ENCODE measurements at regions not wholly inside any gene's neighbourhood (a gene's known extent, or its start where the extent isn't known, plus 50 kb on each side); places are given as distances from the start of the nearest gene placed in this dataset.

GRCh38 chr4:155564086-155564485, 102.6 kb upstream of the GUCY1A1 start:
- no peak for DNase-seq (ENCODE audit: low read depth in 2 of 2)

DNA sequence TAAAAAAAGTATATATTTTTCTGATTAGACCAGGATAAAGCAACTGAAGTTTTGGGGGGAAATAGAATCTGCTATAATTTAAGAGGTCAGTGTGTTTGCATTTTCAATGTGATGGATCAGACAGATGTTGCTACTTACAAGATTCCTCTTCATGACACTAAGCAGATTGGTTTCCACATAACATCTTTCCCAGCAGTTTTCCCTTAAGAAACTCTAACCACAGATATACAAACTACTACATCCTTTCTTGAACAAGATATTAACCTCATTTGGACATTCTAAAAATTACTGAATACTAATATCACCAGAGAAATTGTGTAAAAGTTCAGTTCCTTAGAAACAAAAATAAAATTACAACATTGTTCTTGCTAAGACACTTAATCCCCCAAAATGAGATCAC, 106.7 kb upstream of the GUCY1A1 start:
- DNase-seq (ENCODE audit: low read depth in 2 of 2): no peak

DNA sequence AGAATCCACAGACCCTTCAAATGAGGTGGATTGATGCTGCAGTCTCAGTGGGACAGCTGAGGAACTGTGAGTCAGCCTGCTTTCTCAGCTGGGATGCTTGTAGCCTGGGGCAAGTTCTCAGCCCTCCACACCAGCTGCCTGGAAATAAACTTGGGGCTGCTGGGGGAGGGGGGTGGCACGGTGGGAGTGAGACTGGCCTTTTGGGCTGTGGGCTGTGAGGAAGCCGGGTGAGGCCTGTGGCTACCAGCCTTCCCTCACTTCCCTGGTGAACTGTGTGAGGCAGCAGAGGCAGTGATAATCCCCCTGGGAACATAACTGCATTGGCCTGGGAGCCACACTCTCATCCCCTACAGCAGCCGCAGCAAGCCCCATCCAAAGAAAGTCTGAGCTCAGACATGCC, 114.5 kb upstream of the GUCY1A1 start:
- no peak for DNase-seq (ENCODE audit: low read depth in 2 of 2)

- DNase-seq (ENCODE audit: low read depth in 2 of 2): no peak
These were observed 118.5 kb upstream of the GUCY1A1 start for GRCh38 chr4:155548173-155548572.

DNA sequence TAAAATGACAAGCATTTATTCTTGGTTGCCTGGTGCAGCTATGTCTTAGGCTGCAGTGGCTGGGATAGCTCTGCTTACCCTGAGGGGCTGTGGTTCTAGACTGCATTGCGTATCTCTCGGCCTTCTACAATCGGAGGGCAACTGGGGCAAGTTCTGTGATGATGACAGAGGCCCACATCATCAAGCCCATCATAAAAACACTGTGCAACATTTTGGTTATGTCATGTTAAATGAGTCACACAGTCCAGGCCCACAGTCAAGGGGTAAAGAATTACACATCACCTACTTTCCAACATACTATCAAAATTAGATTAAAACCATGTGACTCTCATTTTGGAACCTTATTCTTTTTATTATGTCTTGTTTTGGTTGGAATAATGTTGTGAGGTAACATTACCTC, 120.2 kb upstream of the GUCY1A1 start:
- no peak for DNase-seq (ENCODE audit: low read depth in 2 of 2)

DNA sequence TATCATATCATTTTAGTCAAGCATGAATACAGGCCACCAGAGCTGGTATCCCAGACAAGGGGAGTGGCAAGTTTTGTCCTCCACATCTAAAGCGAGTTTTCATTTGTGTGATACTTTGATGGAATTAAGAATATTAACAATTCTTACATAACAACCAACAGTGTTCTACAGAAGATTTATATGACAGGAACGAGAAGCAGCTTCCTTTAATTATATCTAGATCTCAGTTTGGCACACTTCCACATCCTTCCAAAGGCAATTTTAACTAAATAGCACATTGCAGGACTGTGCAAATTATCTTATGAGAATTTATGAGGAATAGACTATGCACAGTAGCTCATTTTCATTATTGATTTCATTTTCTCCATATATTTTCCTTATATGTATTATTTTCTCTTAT, 121.2 kb upstream of the GUCY1A1 start:
- DNase-seq (ENCODE audit: low read depth in 2 of 2): no peak

GRCh38 chr4:155544547-155544946, 122.1 kb upstream of the GUCY1A1 start:
- no peak for DNase-seq (ENCODE audit: low read depth in 2 of 2)

- no peak for DNase-seq (ENCODE audit: low read depth in 2 of 2)
These were observed 123.4 kb upstream of the GUCY1A1 start for GRCh38 chr4:155543126-155543765.

GRCh38 chr4:155542415-155542814, 124.2 kb upstream of the GUCY1A1 start:
- no peak for DNase-seq (ENCODE audit: low read depth in 2 of 2)

GRCh38 chr4:155541716-155542115, 124.9 kb upstream of the GUCY1A1 start:
- no peak for DNase-seq (ENCODE audit: low read depth in 2 of 2)

DNA sequence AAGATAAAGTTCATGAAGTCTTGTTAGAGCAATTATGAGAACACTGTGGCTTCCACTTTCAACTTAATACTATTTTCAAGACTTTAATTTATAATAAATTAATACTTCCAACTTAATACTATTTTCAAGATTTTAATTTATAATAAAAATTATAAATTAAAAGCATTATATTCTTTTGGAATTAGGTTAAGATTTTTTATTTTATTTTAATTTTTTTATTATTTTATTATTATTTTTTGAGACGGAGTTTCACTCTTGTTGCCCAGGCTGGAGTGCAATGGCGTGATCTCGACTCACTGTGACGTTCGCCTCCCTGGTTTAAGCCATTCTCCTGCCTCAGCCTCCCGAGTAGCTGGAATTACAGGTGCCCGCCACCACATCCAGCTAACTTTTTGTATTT, 126.0 kb upstream of the GUCY1A1 start:
- no peak for DNase-seq (ENCODE audit: low read depth in 2 of 2)

DNA sequence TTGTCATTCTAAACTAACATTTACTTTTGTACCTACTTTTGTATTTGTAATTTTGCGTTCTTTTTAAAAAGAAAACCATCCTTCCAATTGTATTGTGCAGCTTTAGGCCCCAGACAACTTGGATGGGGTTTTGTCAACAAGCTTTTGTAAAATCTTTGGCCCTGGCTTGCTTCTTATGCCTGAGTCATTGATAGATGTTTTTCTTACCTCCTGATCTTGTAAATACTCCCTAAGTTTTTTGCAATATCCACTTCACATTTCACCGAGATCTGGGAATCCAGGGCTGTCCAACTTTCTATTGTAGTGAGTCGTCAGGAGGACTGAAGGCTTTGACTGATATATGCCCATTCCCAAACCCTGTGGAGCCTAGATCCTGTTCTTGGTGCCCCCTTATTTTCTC, 126.9 kb upstream of the GUCY1A1 start:
- DNase-seq (ENCODE audit: low read depth in 2 of 2): no peak

DNA sequence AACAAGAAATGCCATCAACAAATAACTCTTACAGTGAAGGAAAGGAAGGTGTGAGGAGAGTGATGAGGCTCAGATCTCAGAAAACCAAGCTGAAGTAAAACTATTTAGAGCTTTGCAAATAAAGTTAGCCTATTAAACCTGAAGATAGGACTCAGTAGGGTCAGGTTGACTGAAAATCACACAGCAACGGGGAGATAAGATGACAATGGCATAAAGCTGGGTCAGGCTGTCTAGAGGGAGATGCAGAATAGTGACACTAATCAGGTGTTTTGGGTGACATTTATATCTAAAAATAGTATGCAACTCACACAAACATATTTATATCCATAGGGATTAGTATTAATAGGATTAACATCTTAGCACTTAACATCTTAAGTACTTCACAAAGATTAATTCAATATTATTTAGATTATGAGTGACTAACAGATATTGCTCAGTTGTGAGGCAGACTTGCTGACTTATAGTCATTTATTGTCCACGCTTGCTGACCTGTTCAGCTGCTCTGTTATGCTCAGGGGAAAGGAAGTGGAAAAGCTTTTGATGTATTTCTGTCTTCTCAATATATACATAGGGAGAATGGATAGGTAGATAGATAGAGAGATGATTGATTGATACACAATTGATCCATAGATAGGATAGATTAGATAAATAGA, 130.7 kb upstream of the GUCY1A1 start:
- no peak for DNase-seq (ENCODE audit: low read depth in 2 of 2)

GRCh38 chr4:155532373-155533085, 134.1 kb upstream of the GUCY1A1 start:
- DNase-seq (ENCODE audit: low read depth in 2 of 2): no peak

- DNase-seq (ENCODE audit: low read depth in 2 of 2): no peak
These were observed 135.8 kb upstream of the GUCY1A1 start for GRCh38 chr4:155530857-155531256.

GRCh38 chr4:155530290-155530689, 136.4 kb upstream of the GUCY1A1 start:
- no peak for DNase-seq (ENCODE audit: low read depth in 2 of 2)

- no peak for DNase-seq (ENCODE audit: low read depth in 2 of 2)
These were observed 136.9 kb upstream of the GUCY1A1 start for GRCh38 chr4:155529716-155530115.

- DNase-seq (ENCODE audit: low read depth in 2 of 2): no peak
These were observed 137.4 kb upstream of the GUCY1A1 start for GRCh38 chr4:155529272-155529671.

GRCh38 chr4:155526452-155527169, 140.0 kb upstream of the GUCY1A1 start:
- DNase-seq (ENCODE audit: low read depth in 2 of 2): no peak

DNA sequence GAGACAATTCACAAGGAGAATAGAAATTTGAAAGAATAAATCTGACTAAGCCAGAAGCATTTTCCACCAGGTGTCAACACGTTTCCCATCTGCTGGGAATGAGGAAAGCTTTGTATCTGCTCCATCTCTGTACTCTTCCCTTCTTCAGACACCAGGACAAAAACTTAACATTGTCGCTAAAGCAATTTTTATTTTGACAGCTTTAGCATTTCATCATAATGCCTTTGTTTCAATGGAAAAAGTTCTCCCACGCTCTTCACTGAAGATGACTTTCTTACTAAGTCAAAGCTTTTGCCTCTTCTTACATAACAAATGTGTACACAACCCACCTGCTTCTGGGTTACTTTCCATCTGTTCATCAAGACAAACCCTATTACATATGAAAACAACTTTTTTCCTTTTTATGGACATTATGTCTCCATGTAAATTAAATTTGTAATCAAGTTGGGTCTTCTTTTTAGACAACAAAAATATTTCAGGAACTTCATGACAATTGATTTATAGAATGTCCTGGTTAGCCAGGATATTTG, 141.7 kb upstream of the GUCY1A1 start:
- no peak for DNase-seq (ENCODE audit: low read depth in 2 of 2)

DNA sequence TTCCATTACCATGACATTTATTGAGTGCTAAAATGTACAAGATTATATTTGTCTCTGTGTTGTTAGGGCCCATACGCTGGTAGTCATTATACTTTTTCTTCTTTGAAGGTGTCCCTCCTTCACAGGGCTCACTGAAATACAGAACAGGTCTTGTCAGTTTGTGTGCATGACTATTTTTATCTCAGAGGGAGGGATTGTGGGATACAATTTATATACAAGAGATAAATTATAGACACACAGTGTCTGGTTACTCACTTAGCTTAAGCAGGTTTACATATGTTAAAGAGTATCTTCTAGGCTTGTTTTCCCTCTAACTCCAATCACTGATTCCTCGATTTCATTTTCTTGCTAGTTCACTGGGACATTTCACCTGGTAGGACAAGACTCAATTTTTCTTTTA, 143.3 kb upstream of the GUCY1A1 start:
- DNase-seq (ENCODE audit: low read depth in 2 of 2): no peak

GRCh38 chr4:155522201-155522600, 144.4 kb upstream of the GUCY1A1 start:
- no peak for DNase-seq (ENCODE audit: low read depth in 2 of 2)

Data from stimulated activated CD8-positive, alpha-beta memory T cell treated with anti-CD3 and anti-CD28 coated beads, Interleukin-2, amount 100 ng/mL, for 1 hour (primary cell).